HepG2 (cell line): ENCODE measurements at regions not wholly inside any gene's neighbourhood (a gene's known extent, or its start where the extent isn't known, plus 50 kb on each side); places are given as distances from the start of the nearest gene placed in this dataset.

Experiments
- DPF2 ChIP-seq: sonication (generic); formaldehyde crosslinking; IDR thresholded peaks from 2 replicates; pipeline ENCODE4 v1.4.0; 2020; ENCODE audit warnings: mild to moderate bottlenecking, low read depth, missing genetic modification reagents, borderline replicate concordance
- ELF4 ChIP-seq: sonication (generic); formaldehyde crosslinking; IDR thresholded peaks from 2 replicates; pipeline ENCODE4 v1.5.0; 2020; ENCODE audit warnings: missing genetic modification reagents, mild to moderate bottlenecking, moderate library complexity, borderline replicate concordance
- ETV6 ChIP-seq: sonication (generic); formaldehyde crosslinking; conservative IDR thresholded peaks from 2 replicates; pipeline ENCODE4 v1.4.0; 2020; ENCODE audit warnings: missing genetic modification reagents
- HES4 ChIP-seq: sonication (generic); formaldehyde crosslinking; IDR thresholded peaks from 2 replicates; pipeline ENCODE4 v1.9.0; 2021; ENCODE audit warnings: mild to moderate bottlenecking, missing genetic modification reagents, borderline replicate concordance
- HIVEP1 ChIP-seq: sonication (generic); formaldehyde crosslinking; IDR thresholded peaks from 2 replicates; pipeline ENCODE4 v1.4.0; 2020; ENCODE audit warnings: mild to moderate bottlenecking, missing genetic modification reagents
- KDM1A ChIP-seq: IDR thresholded peaks from 2 replicates; pipeline ENCODE4 v1.6.1; 2016; ENCODE audit warnings: missing compliant biosample characterization
- MTA3 ChIP-seq: sonication (generic); formaldehyde crosslinking; IDR thresholded peaks from 2 replicates; pipeline ENCODE4 v1.4.0; 2020; ENCODE audit warnings: missing genetic modification reagents
- PHF21A ChIP-seq: sonication (generic); formaldehyde crosslinking; IDR thresholded peaks from 2 replicates; pipeline ENCODE4 v1.5.0; 2020; ENCODE audit warnings: mild to moderate bottlenecking, missing genetic modification reagents
- WIZ ChIP-seq: sonication (generic); formaldehyde crosslinking; IDR thresholded peaks from 2 replicates; pipeline ENCODE4 v1.5.1; 2020; ENCODE audit warnings: mild to moderate bottlenecking, missing genetic modification reagents
- ZNF335 ChIP-seq: sonication (generic); formaldehyde crosslinking; IDR thresholded peaks from 2 replicates; pipeline ENCODE4 v1.4.0; 2020; ENCODE audit warnings: missing genetic modification reagents
- ZNF484 ChIP-seq: sonication (generic); formaldehyde crosslinking; IDR thresholded peaks from 2 replicates; pipeline ENCODE4 v1.5.1; 2020; ENCODE audit warnings: mild to moderate bottlenecking, low read depth, missing genetic modification reagents, borderline replicate concordance
- ZNF547 ChIP-seq: sonication (generic); formaldehyde crosslinking; IDR thresholded peaks from 2 replicates; pipeline ENCODE4 v1.5.1; 2020; ENCODE audit warnings: mild to moderate bottlenecking, missing genetic modification reagents
- ZNF720 ChIP-seq: sonication (generic); formaldehyde crosslinking; IDR thresholded peaks from 2 replicates; pipeline ENCODE4 v1.4.0; 2020; ENCODE audit warnings: missing genetic modification reagents
- TF ChIP-seq, protein P1 (sequence below): sonication (generic); formaldehyde crosslinking; IDR thresholded peaks from 2 replicates; pipeline ENCODE4 v1.5.1; 2020; ENCODE audit warnings: missing genetic modification reagents, mild to moderate bottlenecking, borderline replicate concordance
- TF ChIP-seq, protein P2 (sequence below): sonication (generic); formaldehyde crosslinking; IDR thresholded peaks from 2 replicates; pipeline ENCODE4 v1.5.0; 2020; ENCODE audit warnings: mild to moderate bottlenecking, missing genetic modification reagents
- TF ChIP-seq, protein P3 (sequence below): sonication (generic); formaldehyde crosslinking; IDR thresholded peaks from 2 replicates; pipeline ENCODE4 v1.4.0; 2020; ENCODE audit warnings: missing genetic modification reagents
- TF ChIP-seq, protein P4 (sequence below): sonication (generic); formaldehyde crosslinking; IDR thresholded peaks from 2 replicates; pipeline ENCODE4 v1.4.0; 2020; ENCODE audit warnings: mild to moderate bottlenecking, missing genetic modification reagents
- TF ChIP-seq, protein P5 (sequence below): sonication (generic); formaldehyde crosslinking; IDR thresholded peaks from 2 replicates; pipeline ENCODE4 v1.8.0; 2022; ENCODE audit warnings: mild to moderate bottlenecking, missing genetic modification reagents
- TF ChIP-seq, protein P6 (sequence below): IDR thresholded peaks from 2 replicates; pipeline ENCODE4 v1.6.1; 2016; ENCODE audit warnings: mild to moderate bottlenecking

DNA sequence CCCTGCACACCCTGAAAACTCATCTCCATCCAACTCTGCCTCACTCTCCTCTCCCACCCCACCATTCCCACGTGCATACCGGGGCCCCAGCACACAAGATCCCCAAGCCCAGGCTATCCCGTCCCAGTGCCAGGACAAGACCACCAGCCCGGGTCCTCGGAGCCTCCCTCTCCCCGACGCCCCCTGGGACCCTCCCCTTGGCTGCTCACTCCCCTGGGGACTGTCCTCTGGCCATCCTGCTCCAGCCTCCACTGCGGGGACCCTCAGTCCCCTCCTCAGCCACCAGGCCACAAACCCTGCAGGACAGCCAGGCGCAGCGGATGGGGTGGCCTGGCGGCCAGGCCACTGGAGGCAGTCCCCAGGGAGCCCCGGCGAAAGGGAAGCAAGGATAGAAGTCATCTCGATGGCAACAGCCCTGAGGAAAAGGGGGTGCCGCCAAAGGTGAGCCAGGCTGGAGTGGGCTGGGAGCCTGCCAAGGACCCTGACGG is 62.8 kb downstream of the C9orf50 start (continued):
- TF ChIP-seq, protein P1, sequence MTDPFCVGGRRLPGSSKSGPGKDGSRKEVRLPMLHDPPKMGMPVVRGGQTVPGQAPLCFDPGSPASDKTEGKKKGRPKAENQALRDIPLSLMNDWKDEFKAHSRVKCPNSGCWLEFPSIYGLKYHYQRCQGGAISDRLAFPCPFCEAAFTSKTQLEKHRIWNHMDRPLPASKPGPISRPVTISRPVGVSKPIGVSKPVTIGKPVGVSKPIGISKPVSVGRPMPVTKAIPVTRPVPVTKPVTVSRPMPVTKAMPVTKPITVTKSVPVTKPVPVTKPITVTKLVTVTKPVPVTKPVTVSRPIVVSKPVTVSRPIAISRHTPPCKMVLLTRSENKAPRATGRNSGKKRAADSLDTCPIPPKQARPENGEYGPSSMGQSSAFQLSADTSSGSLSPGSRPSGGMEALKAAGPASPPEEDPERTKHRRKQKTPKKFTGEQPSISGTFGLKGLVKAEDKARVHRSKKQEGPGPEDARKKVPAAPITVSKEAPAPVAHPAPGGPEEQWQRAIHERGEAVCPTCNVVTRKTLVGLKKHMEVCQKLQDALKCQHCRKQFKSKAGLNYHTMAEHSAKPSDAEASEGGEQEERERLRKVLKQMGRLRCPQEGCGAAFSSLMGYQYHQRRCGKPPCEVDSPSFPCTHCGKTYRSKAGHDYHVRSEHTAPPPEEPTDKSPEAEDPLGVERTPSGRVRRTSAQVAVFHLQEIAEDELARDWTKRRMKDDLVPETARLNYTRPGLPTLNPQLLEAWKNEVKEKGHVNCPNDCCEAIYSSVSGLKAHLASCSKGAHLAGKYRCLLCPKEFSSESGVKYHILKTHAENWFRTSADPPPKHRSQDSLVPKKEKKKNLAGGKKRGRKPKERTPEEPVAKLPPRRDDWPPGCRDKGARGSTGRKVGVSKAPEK (CRISPR knock-in tag) = peak; percentile 64; the same call in 1 of the 2 replicates
- peak; percentile 25; the same call in 1 of the 2 replicates for TF ChIP-seq ETV6 (CRISPR knock-in tag)
- TF ChIP-seq, protein P2, sequence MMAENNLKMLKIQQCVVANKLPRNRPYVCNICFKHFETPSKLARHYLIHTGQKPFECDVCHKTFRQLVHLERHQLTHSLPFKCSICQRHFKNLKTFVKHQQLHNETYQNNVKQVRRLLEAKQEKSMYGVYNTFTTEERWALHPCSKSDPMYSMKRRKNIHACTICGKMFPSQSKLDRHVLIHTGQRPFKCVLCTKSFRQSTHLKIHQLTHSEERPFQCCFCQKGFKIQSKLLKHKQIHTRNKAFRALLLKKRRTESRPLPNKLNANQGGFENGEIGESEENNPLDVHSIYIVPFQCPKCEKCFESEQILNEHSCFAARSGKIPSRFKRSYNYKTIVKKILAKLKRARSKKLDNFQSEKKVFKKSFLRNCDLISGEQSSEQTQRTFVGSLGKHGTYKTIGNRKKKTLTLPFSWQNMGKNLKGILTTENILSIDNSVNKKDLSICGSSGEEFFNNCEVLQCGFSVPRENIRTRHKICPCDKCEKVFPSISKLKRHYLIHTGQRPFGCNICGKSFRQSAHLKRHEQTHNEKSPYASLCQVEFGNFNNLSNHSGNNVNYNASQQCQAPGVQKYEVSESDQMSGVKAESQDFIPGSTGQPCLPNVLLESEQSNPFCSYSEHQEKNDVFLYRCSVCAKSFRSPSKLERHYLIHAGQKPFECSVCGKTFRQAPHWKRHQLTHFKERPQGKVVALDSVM (CRISPR knock-in tag) = no peak
- TF ChIP-seq, protein P3, sequence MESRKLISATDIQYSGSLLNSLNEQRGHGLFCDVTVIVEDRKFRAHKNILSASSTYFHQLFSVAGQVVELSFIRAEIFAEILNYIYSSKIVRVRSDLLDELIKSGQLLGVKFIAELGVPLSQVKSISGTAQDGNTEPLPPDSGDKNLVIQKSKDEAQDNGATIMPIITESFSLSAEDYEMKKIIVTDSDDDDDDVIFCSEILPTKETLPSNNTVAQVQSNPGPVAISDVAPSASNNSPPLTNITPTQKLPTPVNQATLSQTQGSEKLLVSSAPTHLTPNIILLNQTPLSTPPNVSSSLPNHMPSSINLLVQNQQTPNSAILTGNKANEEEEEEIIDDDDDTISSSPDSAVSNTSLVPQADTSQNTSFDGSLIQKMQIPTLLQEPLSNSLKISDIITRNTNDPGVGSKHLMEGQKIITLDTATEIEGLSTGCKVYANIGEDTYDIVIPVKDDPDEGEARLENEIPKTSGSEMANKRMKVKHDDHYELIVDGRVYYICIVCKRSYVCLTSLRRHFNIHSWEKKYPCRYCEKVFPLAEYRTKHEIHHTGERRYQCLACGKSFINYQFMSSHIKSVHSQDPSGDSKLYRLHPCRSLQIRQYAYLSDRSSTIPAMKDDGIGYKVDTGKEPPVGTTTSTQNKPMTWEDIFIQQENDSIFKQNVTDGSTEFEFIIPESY (CRISPR knock-in tag) = peak; percentile 73; the same call in 1 of the 2 replicates
- no peak for TF ChIP-seq PHF21A
- no peak for TF ChIP-seq KDM1A (CRISPR knock-in tag)
- TF ChIP-seq HIVEP1 (CRISPR knock-in tag) = no peak
- 0 out of 2 replicates have a peak, but pooled peaks have one; percentile 7 for TF ChIP-seq ZNF547
- no peak for TF ChIP-seq WIZ (CRISPR knock-in tag)
- TF ChIP-seq ZNF335 (CRISPR knock-in tag) = no peak
- TF ChIP-seq ZNF720 (CRISPR knock-in tag) = no peak
- TF ChIP-seq, protein P4, sequence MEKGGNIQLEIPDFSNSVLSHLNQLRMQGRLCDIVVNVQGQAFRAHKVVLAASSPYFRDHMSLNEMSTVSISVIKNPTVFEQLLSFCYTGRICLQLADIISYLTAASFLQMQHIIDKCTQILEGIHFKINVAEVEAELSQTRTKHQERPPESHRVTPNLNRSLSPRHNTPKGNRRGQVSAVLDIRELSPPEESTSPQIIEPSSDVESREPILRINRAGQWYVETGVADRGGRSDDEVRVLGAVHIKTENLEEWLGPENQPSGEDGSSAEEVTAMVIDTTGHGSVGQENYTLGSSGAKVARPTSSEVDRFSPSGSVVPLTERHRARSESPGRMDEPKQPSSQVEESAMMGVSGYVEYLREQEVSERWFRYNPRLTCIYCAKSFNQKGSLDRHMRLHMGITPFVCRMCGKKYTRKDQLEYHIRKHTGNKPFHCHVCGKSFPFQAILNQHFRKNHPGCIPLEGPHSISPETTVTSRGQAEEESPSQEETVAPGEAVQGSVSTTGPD = no peak
- TF ChIP-seq, protein P5, sequence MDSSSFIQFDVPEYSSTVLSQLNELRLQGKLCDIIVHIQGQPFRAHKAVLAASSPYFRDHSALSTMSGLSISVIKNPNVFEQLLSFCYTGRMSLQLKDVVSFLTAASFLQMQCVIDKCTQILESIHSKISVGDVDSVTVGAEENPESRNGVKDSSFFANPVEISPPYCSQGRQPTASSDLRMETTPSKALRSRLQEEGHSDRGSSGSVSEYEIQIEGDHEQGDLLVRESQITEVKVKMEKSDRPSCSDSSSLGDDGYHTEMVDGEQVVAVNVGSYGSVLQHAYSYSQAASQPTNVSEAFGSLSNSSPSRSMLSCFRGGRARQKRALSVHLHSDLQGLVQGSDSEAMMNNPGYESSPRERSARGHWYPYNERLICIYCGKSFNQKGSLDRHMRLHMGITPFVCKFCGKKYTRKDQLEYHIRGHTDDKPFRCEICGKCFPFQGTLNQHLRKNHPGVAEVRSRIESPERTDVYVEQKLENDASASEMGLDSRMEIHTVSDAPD (CRISPR knock-in tag) = no peak
- no peak for TF ChIP-seq HES4 (CRISPR knock-in tag)
- TF ChIP-seq MTA3 (CRISPR knock-in tag) = no peak
- TF ChIP-seq DPF2 = no peak
- TF ChIP-seq ELF4 = no peak
- TF ChIP-seq, protein P6, sequence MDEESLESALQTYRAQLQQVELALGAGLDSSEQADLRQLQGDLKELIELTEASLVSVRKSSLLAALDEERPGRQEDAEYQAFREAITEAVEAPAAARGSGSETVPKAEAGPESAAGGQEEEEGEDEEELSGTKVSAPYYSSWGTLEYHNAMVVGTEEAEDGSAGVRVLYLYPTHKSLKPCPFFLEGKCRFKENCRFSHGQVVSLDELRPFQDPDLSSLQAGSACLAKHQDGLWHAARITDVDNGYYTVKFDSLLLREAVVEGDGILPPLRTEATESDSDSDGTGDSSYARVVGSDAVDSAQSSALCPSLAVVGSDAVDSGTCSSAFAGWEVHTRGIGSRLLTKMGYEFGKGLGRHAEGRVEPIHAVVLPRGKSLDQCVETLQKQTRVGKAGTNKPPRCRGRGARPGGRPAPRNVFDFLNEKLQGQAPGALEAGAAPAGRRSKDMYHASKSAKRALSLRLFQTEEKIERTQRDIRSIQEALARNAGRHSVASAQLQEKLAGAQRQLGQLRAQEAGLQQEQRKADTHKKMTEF (CRISPR knock-in tag) = no peak
- no peak for TF ChIP-seq ZNF484 (CRISPR knock-in tag)
